Hepatocyte (in vitro differentiated cells): ENCODE measurements at regions not wholly inside any gene's neighbourhood (a gene's known extent, or its start where the extent isn't known, plus 50 kb on each side); places are given as distances from the start of the nearest gene placed in this dataset.

Experiments
- DNase-seq: peaks from one replicate; pipeline ENCODE4 v3.0.0-alpha.2; 2016; ENCODE audit warnings: low spot score
- H2AFZ ChIP-seq: fragments of 200-600 bp; sonication (generic); 2 replicates; pipeline ENCODE4 v1.6.0; 2016; ENCODE audit warnings: antibody characterized with exemption, mild to moderate bottlenecking
- H3K27ac ChIP-seq: fragments of 200-600 bp; sonication (generic); 2 replicates; pipeline ENCODE4 v1.5.1; 2016; ENCODE audit warnings: mild to moderate bottlenecking
- H3K27me3 ChIP-seq: fragments of 200-600 bp; sonication (generic); 2 replicates; pipeline ENCODE4 v1.6.1; 2016
- H3K36me3 ChIP-seq: fragments of 200-600 bp; sonication (generic); replicated peaks from 2 replicates; pipeline ENCODE4 v1.5.1; 2016; ENCODE audit warnings: low read depth; ENCODE audit not compliant: insufficient read depth
- H3K4me1 ChIP-seq: fragments of 200-600 bp; sonication (generic); 2 replicates; pipeline ENCODE4 v1.5.1; 2016; ENCODE audit warnings: mild to moderate bottlenecking, moderate library complexity; ENCODE audit not compliant: insufficient read depth
- H3K4me2 ChIP-seq: fragments of 200-600 bp; sonication (generic); 2 replicates; pipeline ENCODE4 v1.6.0; 2016
- H3K4me3 ChIP-seq: fragments of 200-600 bp; sonication (generic); 2 replicates; pipeline ENCODE4 v1.5.1; 2016; ENCODE audit warnings: mild to moderate bottlenecking
- H3K79me2 ChIP-seq: fragments of 200-600 bp; sonication (generic); 2 replicates; pipeline ENCODE4 v1.6.0; 2017; ENCODE audit warnings: mild to moderate bottlenecking
- H3K9me2 ChIP-seq: fragments of 200-600 bp; sonication (generic); replicated peaks from 2 replicates; pipeline ENCODE4 v1.6.0; 2017; ENCODE audit warnings: mild to moderate bottlenecking; ENCODE audit not compliant: insufficient read depth
- H3K9me3 ChIP-seq: fragments of 200-600 bp; sonication (generic); 2 replicates; pipeline ENCODE4 v1.5.1; 2016; ENCODE audit warnings: low read depth, mild to moderate bottlenecking
- H4K20me1 ChIP-seq: fragments of 200-600 bp; sonication (generic); 2 replicates; pipeline ENCODE4 v1.6.0; 2016; ENCODE audit warnings: mild to moderate bottlenecking; ENCODE audit not compliant: insufficient read depth, poor library complexity, severe bottlenecking
- CTCF ChIP-seq: fragments of 200-600 bp; sonication (generic); IDR thresholded peaks from 2 replicates; pipeline ENCODE4 v1.5.1; 2016; ENCODE audit warnings: antibody characterized with exemption, mild to moderate bottlenecking; ENCODE audit not compliant: poor library complexity
- EZH2 ChIP-seq: fragments of 200-600 bp; sonication (generic); IDR thresholded peaks from 2 replicates; pipeline ENCODE4 v1.6.1; 2016; ENCODE audit warnings: antibody characterized with exemption, mild to moderate bottlenecking, borderline replicate concordance
- EZH2phosphoT487 ChIP-seq: fragments of 200-600 bp; sonication (generic); IDR thresholded peaks from one replicate; pipeline ENCODE4 v1.6.1; 2018; ENCODE audit warnings: antibody characterized with exemption, mild to moderate bottlenecking, low read depth, moderate library complexity; ENCODE audit not compliant: unreplicated experiment, severe bottlenecking
- WGBS: methylation state at CpG from one replicate; pipeline ENCODE4 v1.1.6; 2016; ENCODE audit warnings: low lambda C conversion rate; ENCODE audit errors: missing lambda C conversion rate; 5-methylcytosine and 5-hydroxymethylcytosine counted together

GRCh38 chr6:98601716-98602115 lies 232.7 kb upstream of the POU3F2 start:
- no peaks in the 10 kb centered on the region for H3K4me1 ChIP-seq
- no peaks in the 10 kb centered on the region for H4K20me1 ChIP-seq
- 86% methylated on average over 5 of the region's 5 CpGs for WGBS
- H3K4me3 ChIP-seq = no peak overlapping the region
- no peaks in the 10 kb centered on the region for H3K9me3 ChIP-seq
- no peaks in the 10 kb centered on the region for H3K27me3 ChIP-seq
- no peak overlapping the region for H3K27ac ChIP-seq
- TF ChIP-seq EZH2 (no peak), CTCF (no peak)
- H3K79me2 ChIP-seq = no peaks in the 10 kb centered on the region
- H2AFZ ChIP-seq = no peak overlapping the region
- H3K9me2 ChIP-seq = no peaks in the 10 kb centered on the region
- DNase-seq = no peak
- no peaks in the 10 kb centered on the region for H3K36me3 ChIP-seq
- H3K4me2 ChIP-seq = no peak overlapping the region

- DNase-seq = no peak
- Histone ChIP-seq H3K9me2 (no peaks in the 10 kb centered on the region), H3K27me3 (no peaks in the 10 kb centered on the region), H3K79me2 (no peaks in the 10 kb centered on the region), H3K36me3 (no peaks in the 10 kb centered on the region), H4K20me1 (no peaks in the 10 kb centered on the region), H3K9me3 (no peaks in the 10 kb centered on the region), H3K27ac (no peak overlapping the region), H3K4me1 (no peaks in the 10 kb centered on the region), H3K4me3 (no peak overlapping the region), H3K4me2 (no peak overlapping the region), H2AFZ (no peak overlapping the region)
- TF ChIP-seq CTCF (no peak), EZH2 (no peak), EZH2phosphoT487 (no peak)
- 75% methylated on average over 1 of the region's 1 CpG for WGBS
Observed at GRCh38 chr6:98605705-98606104, 228.7 kb upstream of the POU3F2 start.

- Histone ChIP-seq H3K36me3 (no peaks in the 10 kb centered on the region), H2AFZ (no peak overlapping the region), H3K4me3 (no peak overlapping the region), H3K9me2 (no peaks in the 10 kb centered on the region), H3K4me1 (no peaks in the 10 kb centered on the region), H3K79me2 (no peaks in the 10 kb centered on the region), H3K27me3 (no peaks in the 10 kb centered on the region), H4K20me1 (no peaks in the 10 kb centered on the region), H3K4me2 (no peak overlapping the region), H3K9me3 (no peaks in the 10 kb centered on the region), H3K27ac (no peak overlapping the region)
- TF ChIP-seq EZH2 (no peak), EZH2phosphoT487 (no peak), CTCF (no peak)
- DNase-seq = no peak
- WGBS = 86% methylated on average over 4 of the region's 4 CpGs
Observed at GRCh38 chr6:98627129-98627775, 207.1 kb upstream of the POU3F2 start.

GRCh38 chr6:98633886-98634285 lies 200.5 kb upstream of the POU3F2 start:
- H3K4me3 ChIP-seq = no peak overlapping the region
- H3K4me1 ChIP-seq = no peaks in the 10 kb centered on the region
- no peak overlapping the region for H3K4me2 ChIP-seq
- no peak overlapping the region for H2AFZ ChIP-seq
- no peaks in the 10 kb centered on the region for H3K36me3 ChIP-seq
- no peak overlapping the region for H3K27ac ChIP-seq
- TF ChIP-seq CTCF = no peak
- TF ChIP-seq EZH2 = no peak
- TF ChIP-seq EZH2phosphoT487 = no peak
- no peaks in the 10 kb centered on the region for H4K20me1 ChIP-seq
- no peaks in the 10 kb centered on the region for H3K9me3 ChIP-seq
- H3K9me2 ChIP-seq = no peaks in the 10 kb centered on the region
- no peaks in the 10 kb centered on the region for H3K27me3 ChIP-seq
- DNase-seq = no peak
- no peaks in the 10 kb centered on the region for H3K79me2 ChIP-seq
